HG02852 (cell line): ENCODE measurements at regions not wholly inside any gene's neighbourhood (a gene's known extent, or its start where the extent isn't known, plus 50 kb on each side); places are given as distances from the start of the nearest gene placed in this dataset.

Experiments
- ATAC-seq: cut with Tn5 transposase; IDR thresholded peaks from one replicate; pipeline ENCODE4 v1.9.1; 2021; ENCODE audit warnings: mild to moderate bottlenecking, moderate library complexity; ENCODE audit not compliant: unreplicated experiment

DNA sequence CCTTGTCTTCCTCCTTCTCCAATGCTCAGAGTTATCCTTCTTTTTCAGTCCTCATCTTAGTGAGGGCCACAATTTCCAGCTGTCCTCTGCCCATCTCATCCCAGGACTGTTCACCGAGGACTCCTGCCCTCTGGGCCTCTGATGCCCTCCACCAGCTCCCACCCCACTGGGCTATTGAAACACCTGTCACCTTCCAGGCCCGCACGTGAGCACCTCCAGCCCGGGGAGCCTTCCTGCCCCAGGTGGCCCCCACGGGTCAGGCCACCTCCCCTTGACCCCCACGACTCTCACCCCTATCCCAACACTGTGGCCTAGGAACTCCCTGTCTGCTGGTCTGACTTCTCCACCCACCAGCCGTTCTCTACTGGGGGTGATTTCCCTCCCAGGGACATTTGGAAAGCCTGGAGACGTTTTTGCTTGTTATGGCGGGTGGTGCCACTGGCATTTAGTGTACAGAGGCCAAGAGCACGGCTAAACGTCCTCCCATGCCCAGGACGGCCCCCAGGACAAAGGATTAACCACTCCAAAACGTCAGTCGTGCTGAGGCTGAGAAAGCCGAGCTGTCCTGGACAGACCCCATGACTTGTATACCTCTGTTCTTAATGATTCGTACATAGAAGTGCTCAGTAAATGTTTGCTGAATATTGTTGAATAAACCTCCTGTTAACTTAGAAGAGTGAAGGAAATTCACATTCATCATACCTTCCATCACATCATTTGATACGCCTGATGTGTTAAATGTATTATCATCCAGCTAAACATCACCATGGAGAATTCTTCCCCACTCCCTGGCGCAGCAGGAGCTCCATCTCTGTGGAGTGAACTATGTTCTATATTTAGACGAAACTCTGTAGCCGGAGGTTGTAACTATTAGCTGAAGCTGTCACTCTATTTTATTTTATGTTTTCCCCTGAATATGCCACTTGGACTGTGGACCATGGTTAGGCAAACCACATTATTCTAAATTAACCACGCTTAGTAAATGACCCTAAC is 270.1 kb upstream of the SHH start:
- no peak for ATAC-seq

DNA sequence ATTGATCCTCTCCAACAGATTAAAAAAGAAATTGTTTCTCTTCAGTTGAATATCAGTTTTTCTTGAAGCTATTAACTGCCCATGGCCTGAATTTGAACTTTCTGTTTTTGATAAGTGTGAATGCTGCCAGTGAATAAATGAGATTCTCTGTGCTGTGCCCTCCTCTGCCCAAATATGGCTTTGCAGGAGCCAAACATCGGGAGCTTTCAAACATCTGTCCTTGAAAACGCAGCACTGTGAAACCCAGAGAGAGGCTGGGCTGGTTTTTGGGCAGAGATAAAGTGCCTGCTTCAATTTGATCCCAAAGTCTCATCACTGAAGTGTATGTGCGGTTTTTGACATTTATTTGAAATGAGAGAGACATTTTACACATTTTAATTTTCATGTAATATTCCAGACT is 268.3 kb upstream of the SHH start:
- ATAC-seq, result no peak

- no peak for ATAC-seq
Measured at GRCh38 chr7:156080046-156080445, 267.8 kb upstream of the SHH start.

- no peak for ATAC-seq
Measured at GRCh38 chr7:156079156-156079555, 266.9 kb upstream of the SHH start.

DNA sequence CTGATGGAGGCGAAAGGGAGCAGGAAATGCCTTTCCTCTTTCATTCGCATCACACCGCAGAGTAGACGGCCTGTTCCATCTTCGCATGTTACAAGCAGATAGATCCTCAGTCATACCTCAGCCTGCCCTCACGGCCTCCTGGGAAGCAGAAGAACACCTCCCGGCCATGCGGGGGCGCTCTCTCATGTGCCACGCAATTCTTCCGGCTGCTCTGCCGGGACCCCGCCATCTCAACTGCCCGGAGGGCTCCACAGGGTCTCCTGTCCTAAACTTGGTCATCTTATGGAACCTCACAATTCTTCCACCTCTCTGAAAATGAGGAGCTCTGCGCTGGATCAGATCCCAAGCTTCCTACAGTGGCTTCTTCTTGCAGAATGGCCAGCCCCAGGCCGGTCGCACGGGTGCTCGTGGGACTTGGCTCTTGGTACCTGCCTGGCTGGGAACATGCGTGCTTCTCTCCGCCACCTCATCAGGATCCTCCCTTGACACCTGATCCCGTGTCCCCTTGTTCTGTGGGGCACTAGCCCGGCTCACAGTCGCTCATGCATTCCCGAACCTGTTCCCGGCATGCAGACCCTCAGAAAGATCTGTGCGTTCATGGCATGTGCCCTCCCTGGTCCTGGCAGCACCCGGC is 262.8 kb upstream of the SHH start:
- no peak for ATAC-seq

- ATAC-seq, result no peak
Measured at GRCh38 chr7:156074084-156074483, 261.8 kb upstream of the SHH start.

DNA sequence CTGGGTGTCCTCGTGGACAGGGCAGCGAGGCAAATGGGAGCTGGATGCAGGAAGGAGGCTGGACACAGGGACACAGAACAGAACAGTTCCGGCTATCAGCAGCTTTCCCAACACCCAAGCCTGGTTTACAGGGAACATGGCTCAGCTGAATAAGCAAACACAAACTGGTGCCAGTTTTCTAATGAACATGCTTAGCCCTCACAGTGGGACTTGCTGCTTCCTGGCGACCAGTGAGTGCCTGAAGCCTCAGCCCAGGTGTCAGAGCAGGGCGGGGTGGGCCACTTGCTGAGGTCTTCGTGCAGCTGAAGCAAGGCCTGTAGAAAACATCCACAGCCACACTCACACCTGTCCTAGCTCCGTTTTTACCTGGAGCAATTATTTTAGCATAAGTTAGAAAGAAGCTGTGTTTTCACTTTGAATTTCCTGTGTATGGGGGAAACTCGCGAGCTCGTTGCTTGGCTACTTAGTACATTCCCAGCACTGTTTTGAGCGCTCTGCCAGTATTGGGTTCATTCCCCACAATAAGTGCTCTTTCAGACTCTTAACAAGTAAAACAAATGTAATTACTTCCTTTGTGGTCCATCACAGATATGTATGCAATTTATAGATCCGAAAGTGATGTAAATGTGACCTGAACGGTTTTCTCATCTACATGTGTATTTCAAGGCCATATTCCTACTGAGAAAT is 261.2 kb upstream of the SHH start:
- ATAC-seq, result no peak

DNA sequence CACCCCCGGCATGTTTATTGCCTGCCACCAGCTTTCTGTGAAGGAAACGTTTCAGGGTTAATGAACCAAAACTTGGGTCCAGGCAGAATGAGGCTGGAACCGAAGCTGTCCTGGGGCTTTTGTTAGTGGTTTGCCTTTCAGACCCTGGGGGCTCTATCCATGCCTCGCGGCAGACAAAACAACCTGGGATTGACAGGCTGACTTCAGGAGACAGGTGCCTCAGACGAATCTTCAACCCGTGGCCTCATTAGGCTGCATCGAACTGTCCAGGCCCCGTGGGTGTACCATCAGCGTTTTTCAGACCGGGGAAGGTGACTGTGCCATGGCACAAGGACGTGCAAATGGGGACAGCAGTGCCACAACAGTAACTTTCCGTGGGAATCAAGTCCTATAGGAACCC is 259.3 kb upstream of the SHH start:
- no peak for ATAC-seq

DNA sequence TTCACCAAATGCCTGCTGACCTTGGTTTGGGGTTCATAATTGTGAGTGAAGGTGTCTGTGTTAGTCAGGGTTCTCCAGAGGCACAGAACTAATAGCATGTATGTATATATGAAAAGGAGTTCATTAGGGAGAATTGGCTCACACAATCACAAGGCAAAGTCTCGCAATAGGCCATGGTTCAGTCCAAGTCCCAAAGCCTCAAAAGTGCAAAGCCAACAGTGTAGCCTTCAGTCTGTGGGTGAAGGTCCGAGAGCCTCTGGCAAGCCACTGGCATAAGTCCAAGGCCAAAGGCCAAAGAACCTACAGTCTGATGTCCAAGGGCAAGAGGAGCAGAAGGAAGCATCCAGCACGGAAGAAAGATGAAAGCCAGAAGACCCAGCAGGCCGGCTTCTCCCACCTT is 257.6 kb upstream of the SHH start:
- no peak for ATAC-seq

DNA sequence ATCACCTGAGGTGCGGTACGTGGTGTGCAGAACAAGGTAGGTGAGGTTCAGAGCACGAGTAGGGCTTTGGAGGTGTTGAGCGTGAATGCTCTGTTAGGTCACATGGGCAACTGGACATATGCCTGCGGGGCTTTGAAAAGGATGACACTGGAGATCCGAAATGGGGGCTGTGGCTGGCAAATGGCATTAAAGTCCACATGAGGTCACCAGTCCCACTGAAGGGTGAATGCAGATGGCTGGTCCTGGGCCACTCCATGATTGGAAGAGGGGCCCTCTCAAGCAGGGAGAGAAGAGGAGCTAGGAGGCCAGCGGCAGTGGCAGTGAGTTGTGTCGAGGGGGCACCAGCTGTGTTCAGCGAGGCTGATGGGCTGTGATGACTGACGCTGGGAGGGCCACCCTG is 254.9 kb upstream of the SHH start:
- ATAC-seq, result no peak

DNA sequence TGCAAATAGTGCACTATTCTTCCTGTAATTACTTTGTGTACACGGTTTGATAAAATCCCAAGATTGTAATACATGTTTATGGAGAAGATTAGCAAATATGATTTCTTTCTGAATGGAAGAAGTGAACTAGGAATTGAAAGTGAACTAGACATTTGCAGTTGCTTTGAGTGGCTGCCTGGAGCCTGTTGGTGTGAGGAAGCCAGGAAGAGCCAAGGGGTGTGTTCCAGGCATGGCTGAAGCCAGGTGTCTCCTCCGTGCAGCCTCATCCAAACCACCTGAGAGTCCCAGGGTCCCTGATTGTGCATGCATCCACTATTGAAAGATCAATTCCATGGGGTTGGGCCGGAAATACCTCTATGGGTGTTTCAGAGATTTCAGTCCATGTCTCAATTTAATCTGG is 253.1 kb upstream of the SHH start:
- ATAC-seq, result no peak

DNA sequence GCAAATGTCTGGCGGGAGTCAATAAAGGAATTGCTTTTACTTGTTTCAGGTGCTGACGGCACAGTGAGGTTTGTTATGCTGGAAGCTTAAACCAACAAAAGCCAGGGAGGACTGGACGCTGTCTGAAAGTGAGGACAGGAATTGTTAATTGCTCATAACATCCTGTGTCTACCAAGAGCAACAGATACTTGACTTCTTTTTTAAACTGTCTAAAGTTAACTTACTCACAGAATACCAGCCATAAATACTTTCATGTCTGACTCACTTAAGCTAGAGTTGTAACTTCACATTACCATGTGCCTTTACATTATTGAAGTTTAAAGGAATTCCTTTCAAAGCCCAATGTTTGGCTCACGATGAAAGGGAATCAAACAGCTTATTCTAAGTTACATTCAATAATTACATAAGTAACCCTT is 252.7 kb upstream of the SHH start:
- ATAC-seq, result no peak

DNA sequence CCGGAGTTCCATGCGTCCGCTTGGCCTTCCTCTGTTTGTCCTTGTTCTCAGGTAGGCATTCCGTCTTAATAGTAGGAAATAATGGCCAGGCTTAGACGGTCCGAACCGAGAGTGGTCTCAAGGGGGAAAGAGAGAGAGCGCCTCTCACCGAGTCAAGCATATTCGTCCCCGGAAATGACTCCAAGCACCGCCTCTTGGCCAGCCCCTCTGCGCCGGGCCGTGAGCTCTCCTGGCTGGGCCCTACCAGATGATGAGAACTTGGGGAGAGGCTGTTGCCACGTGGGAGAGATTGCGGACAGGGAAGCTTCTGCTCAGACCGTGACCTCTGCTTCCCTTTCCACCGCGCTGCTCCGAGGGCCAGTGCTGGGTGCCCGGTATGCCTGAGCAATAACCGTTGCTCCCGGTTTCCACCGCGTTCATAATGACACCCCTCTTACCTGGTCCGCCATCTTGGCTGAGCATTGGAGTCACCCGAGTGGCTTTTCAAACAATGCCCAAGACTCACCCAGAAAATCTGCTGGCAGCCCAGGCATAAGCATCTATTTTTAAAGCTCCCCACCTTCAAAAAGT is 251.1 kb upstream of the SHH start:
- ATAC-seq, result no peak

DNA sequence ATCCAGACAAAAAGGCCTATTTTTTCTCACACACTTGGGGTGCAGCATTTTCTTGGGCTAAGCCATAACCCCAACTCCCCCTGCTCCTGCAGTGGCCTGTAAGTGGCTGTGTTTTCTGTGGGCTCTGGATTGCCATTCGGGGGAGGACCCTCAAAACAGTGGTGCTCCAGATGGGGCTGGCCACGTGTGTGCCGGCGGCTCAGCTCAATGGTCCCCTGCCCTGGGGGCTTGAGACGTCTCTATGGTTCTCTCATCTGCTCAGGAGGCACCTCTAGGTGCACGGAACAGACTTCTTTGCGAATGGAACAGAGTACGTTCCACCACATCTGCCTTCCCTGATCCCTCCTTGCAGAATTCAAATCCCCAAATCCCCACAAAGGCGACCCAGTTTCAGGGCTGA is 250.0 kb upstream of the SHH start:
- no peak for ATAC-seq

DNA sequence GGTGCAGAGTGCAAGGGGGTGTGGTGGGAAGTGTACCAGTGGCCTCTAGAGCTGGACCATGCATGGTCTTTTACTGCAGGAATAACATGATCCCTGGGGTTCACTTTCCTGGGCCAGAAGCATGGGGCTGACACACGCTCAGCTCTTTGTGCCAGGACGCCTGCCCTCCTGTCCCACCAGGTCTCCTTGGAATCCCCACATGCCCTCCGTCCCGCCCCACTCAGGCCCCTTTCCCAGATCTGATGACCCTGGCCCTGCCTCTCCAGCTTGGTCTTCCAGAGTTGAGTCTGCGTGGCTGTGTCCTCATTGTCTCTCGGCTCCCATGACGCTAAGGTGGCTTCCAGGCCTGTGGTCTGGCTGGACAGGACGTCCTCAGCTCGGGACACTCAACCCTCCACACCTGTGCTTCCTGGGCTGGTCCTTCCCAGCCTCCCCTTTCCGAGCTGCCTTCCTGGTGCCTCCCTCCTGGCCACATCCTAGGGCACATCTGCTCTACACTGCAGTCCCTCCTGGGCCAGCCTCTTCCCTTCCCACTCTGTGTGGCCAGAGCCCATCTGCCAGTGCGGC is 249.5 kb upstream of the SHH start:
- ATAC-seq, result no peak

DNA sequence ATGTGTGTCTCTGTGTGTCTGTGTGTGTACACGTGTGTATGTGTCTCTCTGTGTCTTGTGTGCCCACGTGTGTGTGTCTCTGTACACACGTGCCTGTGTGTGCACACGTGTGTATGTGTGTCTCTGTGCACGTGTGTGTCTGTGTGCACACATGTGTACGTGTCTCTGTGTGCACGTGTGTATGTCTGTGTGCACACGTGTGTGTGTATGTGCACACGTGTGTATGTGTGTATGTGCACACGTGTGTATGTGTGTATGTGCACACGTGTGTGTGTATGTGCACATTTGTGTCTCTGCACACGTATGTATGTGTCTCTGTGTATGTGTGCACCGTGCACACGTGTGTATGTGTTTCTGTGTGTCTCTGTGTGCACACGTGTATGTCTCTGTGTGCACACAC is 248.7 kb upstream of the SHH start:
- ATAC-seq, result no peak

GRCh38 chr7:156059369-156059768 is 247.1 kb upstream of the SHH start:
- no peak for ATAC-seq

DNA sequence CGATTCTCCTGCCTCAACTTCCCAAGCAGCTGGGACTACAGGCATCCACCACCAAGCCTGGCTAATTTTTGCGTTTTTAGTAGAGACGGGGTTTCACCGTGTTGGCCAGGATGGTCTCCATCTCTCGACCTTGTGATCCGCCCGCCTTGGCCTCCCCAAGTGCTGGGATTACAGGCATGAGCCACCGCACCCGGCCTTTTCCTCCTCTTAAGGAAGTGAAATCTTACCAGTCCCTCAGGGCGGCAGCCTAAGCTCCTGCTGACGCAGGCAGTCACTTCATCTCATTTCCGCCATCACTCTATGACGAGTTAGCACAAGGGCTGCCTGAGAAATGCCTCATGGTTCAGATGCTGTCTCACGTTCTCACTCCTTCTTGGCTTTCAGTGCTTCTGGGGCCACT is 246.0 kb upstream of the SHH start:
- no peak for ATAC-seq

- no peak for ATAC-seq
Measured at GRCh38 chr7:156056534-156056933, 244.3 kb upstream of the SHH start.

GRCh38 chr7:156055206-156055822 is 243.1 kb upstream of the SHH start:
- ATAC-seq, result no peak

DNA sequence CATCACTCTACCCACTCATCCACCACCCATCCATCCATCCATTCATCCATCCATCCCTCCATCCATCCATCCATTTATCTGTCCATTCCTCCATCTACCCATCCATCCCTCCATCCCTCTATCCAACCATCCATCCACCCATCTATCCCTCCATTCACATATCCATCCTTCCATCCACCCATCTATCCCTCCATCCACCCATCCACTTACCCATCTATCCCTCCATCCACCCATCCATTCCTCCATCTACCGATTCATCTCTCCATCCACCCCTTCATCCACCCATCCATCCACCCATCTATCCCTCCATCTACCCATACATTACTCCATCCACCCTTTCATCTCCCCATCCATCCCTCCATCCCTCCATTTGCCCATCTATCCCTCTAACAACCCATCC is 239.6 kb upstream of the SHH start:
- ATAC-seq, result no peak
